Activated CD8-positive, alpha-beta memory T cell treated with anti-CD3 and anti-CD28 coated beads, Interleukin-2, amount 50 U/mL, for 48 hours (primary cell): ENCODE measurements at regions not wholly inside any gene's neighbourhood (a gene's known extent, or its start where the extent isn't known, plus 50 kb on each side); places are given as distances from the start of the nearest gene placed in this dataset.

Source experiments
- DNase-seq: peaks from one replicate; pipeline ENCODE4 v3.0.0-alpha.2; 2020

DNA sequence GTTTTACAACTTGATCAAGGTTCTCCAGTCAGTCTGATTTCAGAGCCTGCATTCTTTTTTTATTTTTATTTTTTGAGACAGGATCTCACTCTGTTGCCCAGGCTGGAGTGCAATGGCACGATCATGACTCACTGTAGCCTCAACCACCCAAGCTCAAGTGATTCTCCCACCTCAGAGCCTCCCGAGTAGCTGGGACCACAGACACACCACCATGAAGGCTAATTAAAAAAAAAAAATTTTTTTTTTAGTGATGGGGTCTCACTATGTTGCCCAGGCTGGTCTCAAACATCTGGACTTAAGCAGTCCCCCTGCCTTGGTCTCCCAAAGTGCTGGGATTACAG is 117.2 kb upstream of the NAV2 start:
- no peak for DNase-seq

DNA sequence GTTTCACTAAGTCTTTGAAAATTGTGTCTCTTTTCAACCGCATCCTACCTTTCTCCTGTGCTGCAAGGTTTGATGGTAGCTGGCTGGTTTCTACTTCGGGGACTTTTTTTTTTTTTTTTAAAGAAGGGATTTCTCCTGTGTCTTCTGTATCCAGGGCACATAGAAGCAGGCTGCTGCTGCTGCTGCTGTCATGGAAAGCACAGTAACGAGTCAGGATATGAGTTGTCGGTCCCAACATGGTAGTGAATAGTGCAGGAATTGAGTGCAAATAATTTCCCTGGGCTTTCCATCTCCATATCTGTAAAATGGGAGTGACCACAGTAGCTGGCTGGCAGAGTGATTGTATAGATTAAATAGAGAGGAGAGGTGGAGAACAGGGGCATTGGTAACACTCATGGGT is 118.3 kb upstream of the NAV2 start:
- no peak for DNase-seq

GRCh38 chr11:19592842-19593241 is 119.8 kb upstream of the NAV2 start:
- DNase-seq: no peak

DNA sequence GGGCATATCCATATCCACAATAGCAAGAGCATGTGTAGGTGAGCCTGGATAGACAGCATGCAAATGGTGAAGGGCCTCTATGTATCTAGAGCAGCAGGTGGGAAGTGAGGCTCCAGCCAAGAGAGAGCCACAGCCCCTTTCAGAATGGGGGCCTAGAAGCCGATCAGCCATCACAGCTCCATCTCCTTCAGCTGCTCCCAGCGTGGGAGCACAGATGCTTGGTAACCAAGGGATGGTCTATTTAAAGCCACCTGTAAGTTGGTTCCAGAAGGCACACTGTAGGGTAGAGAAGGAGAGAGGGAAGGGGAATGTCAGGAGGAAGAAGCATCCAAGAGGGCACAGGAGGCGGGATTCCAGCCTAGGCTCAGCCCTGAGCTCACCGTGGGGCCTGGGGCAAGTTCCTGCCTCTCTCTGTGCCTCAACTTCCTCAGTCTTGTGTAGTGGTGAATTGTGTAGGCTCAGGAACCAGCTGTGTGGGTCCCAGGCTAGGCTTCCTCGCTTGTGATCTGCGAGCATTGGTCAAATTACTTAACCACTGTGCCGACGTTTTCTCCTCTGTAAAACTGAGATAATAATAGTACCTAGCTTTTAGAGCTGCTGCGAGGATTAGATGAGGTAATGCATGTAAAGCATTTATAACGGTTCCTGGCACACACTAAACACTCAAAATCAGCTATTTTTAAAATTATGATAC is 122.9 kb upstream of the NAV2 start:
- no peak for DNase-seq

DNA sequence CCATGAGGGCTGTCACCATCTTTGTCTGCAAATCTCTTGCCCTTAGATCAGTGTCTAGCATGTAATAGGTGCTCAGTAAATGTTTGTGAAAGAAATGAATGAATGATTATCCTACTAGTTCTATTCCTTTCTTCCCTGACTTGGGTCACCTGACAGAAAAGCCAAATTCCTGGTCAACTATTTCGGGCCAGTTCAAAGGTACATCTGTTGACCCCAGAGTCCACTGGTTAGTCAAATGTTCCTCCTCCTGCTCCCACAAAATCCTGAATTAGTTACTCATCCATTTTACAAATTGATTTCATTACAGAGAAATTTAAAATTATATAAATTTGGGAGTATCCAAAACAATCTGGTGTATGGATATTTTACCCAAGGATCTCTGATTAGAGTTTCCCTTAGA is 124.7 kb upstream of the NAV2 start:
- no peak for DNase-seq

- DNase-seq: no peak
Measured at GRCh38 chr11:19580646-19581045, 132.0 kb upstream of the NAV2 start.

GRCh38 chr11:19579957-19580356 is 132.7 kb upstream of the NAV2 start:
- DNase-seq: no peak

- DNase-seq: no peak
Measured at GRCh38 chr11:19578871-19579270, 133.8 kb upstream of the NAV2 start.

GRCh38 chr11:19577976-19578619 is 134.5 kb upstream of the NAV2 start:
- DNase-seq: no peak

- DNase-seq: no peak
Measured at GRCh38 chr11:19577391-19577975, 135.2 kb upstream of the NAV2 start.

DNA sequence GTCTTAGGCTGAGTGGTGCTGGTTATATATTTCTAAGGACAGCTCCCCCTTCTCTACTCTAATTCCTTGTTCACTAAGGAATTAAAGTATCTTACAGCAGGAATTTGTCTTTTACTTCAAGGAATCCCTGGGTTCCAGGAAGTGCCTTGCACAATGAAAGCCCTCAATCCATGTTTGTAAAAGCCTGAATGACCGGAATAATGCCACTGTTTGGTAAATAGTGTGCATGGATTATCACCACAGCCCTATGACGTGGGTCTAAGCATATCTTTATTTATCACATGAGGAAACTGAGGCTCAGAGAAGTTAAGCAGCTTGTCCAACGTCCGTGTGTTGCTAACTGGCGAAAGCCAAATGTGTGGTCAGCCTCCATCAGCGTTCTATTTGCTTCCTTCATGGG is 135.7 kb upstream of the NAV2 start:
- no peak for DNase-seq

DNA sequence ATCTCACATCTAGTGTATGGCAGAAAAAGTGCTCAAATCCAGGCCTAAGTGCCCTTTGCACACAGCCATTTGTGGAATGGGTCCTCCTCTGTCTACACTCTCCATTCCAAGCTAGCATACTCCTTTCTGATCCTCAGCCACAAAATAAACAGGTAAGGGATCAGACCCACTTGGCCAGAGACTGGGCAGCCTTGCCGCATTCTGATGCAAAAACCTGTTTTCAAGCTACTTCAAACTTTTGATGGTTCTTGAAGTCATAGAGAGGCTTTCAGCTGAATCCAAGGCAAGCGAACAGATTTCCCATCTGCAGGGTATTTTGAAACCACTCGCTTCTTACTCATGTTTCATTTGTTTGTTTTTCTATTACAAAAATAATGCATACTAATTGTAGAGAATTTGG is 136.6 kb upstream of the NAV2 start:
- no peak for DNase-seq

GRCh38 chr11:19574916-19575315 is 137.7 kb upstream of the NAV2 start:
- no peak for DNase-seq

DNA sequence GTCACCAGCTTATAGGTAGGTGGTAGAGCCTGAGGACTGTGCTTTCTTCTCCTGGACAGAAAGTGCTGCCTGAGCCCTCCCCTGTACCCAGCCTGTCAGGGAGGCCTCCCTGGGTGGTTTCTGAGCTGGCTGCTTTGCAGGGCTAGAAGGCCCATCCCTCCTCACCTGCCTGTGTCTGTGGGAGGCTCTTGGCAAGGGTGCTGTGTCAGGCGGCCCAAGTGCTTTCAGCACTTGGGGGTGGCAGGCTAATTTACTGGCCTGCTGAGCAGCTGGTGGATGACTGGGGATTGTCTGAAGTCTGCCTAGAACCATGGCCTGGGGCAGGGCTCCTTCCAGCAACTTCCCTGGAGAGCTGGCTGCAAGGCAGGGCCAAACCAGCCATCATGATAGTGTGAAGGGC is 139.0 kb upstream of the NAV2 start:
- DNase-seq: no peak

- no peak for DNase-seq
Measured at GRCh38 chr11:19571906-19572305, 140.7 kb upstream of the NAV2 start.

- DNase-seq: no peak
Measured at GRCh38 chr11:19570889-19571288, 141.7 kb upstream of the NAV2 start.

- no peak for DNase-seq
Measured at GRCh38 chr11:19567996-19568395, 144.6 kb upstream of the NAV2 start.

- no peak for DNase-seq
Measured at GRCh38 chr11:19566583-19567379, 145.9 kb upstream of the NAV2 start.

- DNase-seq: no peak
Measured at GRCh38 chr11:19565639-19566038, 147.0 kb upstream of the NAV2 start.

DNA sequence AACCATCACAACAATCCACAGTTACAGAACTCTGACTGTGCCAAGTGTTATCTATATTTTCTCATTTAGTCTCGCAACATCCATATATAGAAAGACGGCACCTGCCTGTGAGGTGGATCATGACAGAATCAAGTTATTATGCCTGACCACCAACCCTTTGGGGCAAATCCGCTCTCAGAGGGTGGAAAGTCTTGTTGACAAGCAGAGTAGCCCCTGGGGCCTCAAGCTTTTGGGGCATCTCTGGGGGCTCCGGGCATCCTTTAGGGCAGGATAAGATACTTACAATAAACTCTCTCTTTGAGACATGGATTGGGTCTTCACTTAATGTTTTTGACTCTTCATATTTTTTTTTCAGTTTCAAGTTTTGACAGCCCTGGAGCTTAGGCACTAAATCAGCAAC is 150.5 kb upstream of the NAV2 start:
- DNase-seq: no peak

DNA sequence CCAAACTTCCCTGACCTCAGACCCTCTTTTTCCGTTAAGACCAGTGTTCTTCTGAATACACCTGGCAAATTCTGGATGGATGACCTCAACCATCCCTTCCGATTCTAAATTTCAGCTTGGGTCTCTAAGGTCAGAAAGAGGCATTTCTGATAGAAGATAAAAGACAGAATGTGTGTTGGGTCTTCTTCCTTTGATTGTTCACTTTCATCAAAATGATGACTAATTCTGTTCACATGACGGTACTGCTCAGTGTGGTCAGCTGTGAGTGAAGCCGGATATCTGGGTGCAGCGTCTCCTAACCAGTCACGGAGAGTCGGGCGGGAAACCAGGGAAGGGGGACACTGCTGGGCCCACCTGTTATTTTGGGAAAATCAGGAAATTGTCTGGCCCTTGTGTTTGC is 151.6 kb upstream of the NAV2 start:
- DNase-seq: no peak

DNA sequence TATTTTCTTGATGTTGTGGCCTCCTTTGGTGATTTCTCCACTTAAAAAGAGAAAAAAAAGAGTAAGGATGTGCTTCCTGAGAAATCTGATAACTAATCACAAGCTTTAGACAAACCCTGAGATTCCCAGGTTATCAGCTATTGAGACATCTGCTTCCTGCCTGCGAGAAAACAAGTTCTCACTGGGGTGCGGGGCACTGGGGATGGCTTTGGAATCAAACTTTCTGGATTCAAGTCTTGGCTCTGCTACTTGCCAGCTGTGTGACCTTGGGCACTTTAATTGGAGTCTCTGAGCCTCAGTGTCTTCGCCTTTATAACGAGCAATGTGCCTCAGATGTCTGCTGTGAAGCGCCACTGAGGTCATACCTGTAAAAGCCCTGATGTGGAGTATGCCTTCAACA is 152.5 kb upstream of the NAV2 start:
- DNase-seq: no peak

DNA sequence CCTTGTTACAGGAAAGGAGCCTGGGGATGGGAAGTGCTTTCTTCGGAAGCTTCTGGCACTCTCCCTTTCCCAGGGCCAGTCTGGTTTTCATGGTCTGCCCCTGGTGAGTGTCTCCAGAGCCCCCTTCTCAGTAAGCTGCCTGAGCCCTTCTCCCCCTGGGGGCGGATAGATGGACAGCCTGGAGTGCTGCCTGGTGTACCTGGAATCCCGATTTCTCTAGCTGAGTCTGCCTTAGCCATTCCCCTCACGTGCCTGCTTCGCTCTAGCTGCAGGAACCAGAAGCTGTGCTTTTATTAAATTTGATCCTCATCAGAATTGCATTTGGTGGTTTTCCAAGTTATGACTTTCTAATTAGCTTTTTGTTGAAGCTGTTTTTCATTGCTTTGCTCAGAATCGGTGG is 152.9 kb upstream of the NAV2 start:
- no peak for DNase-seq
